ENCODE measurements at regions not wholly inside any gene's neighbourhood (a gene's known extent, or its start where the extent isn't known, plus 50 kb on each side); places are given as distances from the start of the nearest gene placed in this dataset.

DNA sequence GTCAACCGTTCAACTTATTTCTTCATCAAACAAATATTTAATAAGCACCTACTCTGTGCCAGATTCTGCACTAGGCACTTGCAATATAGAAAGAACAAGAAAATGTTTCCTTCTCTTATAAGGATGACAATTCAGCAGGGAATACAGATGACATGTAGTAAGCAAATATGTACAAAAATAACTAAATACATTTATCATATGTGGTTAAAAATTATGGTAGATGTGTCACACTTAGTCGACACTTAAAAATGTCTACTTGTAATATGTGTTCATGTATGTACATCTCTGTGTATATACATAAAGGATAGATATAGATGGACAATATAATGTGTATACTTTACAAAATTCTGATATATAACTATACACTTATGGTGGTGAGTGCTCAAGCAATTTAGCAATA lies 417.0 kb upstream of the MEF2C start:
- Histone ChIP-seq H3K27ac (ENCODE audit: low read depth, low read length) (no peak overlapping the region), H3K4me2 (ENCODE audit: low read depth, low read length, poor library complexity, severe bottlenecking) (no peak overlapping the region)
- TF ChIP-seq, protein P1, sequence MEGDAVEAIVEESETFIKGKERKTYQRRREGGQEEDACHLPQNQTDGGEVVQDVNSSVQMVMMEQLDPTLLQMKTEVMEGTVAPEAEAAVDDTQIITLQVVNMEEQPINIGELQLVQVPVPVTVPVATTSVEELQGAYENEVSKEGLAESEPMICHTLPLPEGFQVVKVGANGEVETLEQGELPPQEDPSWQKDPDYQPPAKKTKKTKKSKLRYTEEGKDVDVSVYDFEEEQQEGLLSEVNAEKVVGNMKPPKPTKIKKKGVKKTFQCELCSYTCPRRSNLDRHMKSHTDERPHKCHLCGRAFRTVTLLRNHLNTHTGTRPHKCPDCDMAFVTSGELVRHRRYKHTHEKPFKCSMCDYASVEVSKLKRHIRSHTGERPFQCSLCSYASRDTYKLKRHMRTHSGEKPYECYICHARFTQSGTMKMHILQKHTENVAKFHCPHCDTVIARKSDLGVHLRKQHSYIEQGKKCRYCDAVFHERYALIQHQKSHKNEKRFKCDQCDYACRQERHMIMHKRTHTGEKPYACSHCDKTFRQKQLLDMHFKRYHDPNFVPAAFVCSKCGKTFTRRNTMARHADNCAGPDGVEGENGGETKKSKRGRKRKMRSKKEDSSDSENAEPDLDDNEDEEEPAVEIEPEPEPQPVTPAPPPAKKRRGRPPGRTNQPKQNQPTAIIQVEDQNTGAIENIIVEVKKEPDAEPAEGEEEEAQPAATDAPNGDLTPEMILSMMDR (IDR thresholded peaks at IDR 0.05; ENCODE audit: insufficient read depth, low read length, poor library complexity, severe bottlenecking) = no peak
- no peak for TF ChIP-seq EZH2phosphoT487 (conservative IDR thresholded peaks at IDR 0.05; ENCODE audit: low read length)

GRCh38 chr5:89297066-89297465 lies 414.1 kb upstream of the MEF2C start:
- Histone ChIP-seq H4K20me1 (ENCODE audit: low read depth, low read length) (no peaks in the 10 kb centered on the region), H3K9me2 (replicated peaks; ENCODE audit: insufficient read depth, low read length) (no peaks in the 10 kb centered on the region), H2AFZ (ENCODE audit: low read depth, low read length, severe bottlenecking) (no peak overlapping the region), H3K27me3 (ENCODE audit: low read length) (no peaks in the 10 kb centered on the region), H3K36me3 (ENCODE audit: low read length) (no peaks in the 10 kb centered on the region), H3K4me3 (ENCODE audit: insufficient read depth, low read length, poor library complexity, severe bottlenecking) (no peak overlapping the region), H3K79me2 (ENCODE audit: insufficient read depth, low read length) (no peaks in the 10 kb centered on the region), H3K9me3 (ENCODE audit: insufficient read depth, low read length) (no peaks in the 10 kb centered on the region), H3K4me2 (ENCODE audit: low read depth, low read length, poor library complexity, severe bottlenecking) (no peak overlapping the region), H3K27ac (ENCODE audit: low read depth, low read length) (no peak overlapping the region), H3K9ac (ENCODE audit: low read length) (no peak overlapping the region), H3F3A (ENCODE audit: insufficient read depth) (no peaks in the 10 kb centered on the region)
- TF ChIP-seq, protein P1 (IDR thresholded peaks at IDR 0.05; ENCODE audit: insufficient read depth, low read length, poor library complexity, severe bottlenecking) = no peak
- no peak for TF ChIP-seq EZH2phosphoT487 (conservative IDR thresholded peaks at IDR 0.05; ENCODE audit: low read length)

More for the DNA sequence above, 417.0 kb upstream of the MEF2C start:
- Histone ChIP-seq H3K9me2 (replicated peaks; ENCODE audit: insufficient read depth, low read length) (no peaks in the 10 kb centered on the region), H2AFZ (ENCODE audit: low read depth, low read length, severe bottlenecking) (no peak overlapping the region), H3K9me3 (ENCODE audit: insufficient read depth, low read length) (no peaks in the 10 kb centered on the region), H3F3A (ENCODE audit: insufficient read depth) (no peaks in the 10 kb centered on the region), H3K36me3 (ENCODE audit: low read length) (no peaks in the 10 kb centered on the region), H3K27me3 (ENCODE audit: low read length) (no peaks in the 10 kb centered on the region), H3K9ac (ENCODE audit: low read length) (no peak overlapping the region), H3K4me3 (ENCODE audit: insufficient read depth, low read length, poor library complexity, severe bottlenecking) (no peak overlapping the region), H4K20me1 (ENCODE audit: low read depth, low read length) (no peaks in the 10 kb centered on the region), H3K79me2 (ENCODE audit: insufficient read depth, low read length) (no peaks in the 10 kb centered on the region)

GRCh38 chr5:89293810-89294209 lies 410.8 kb upstream of the MEF2C start:
- H3K9me2 ChIP-seq (replicated peaks; ENCODE audit: insufficient read depth, low read length) = no peaks in the 10 kb centered on the region
- H3K9ac ChIP-seq (ENCODE audit: low read length) = no peak overlapping the region
- H3K9me3 ChIP-seq (ENCODE audit: insufficient read depth, low read length) = no peaks in the 10 kb centered on the region
- H2AFZ ChIP-seq (ENCODE audit: low read depth, low read length, severe bottlenecking) = no peak overlapping the region
- no peak overlapping the region for H3K4me2 ChIP-seq (ENCODE audit: low read depth, low read length, poor library complexity, severe bottlenecking)
- H3K36me3 ChIP-seq (ENCODE audit: low read length) = no peaks in the 10 kb centered on the region
- no peak for TF ChIP-seq EZH2phosphoT487 (conservative IDR thresholded peaks at IDR 0.05; ENCODE audit: low read length)
- TF ChIP-seq, protein P1 (IDR thresholded peaks at IDR 0.05; ENCODE audit: insufficient read depth, low read length, poor library complexity, severe bottlenecking) = no peak
- H3K27ac ChIP-seq (ENCODE audit: low read depth, low read length) = no peak overlapping the region
- no peaks in the 10 kb centered on the region for H3K79me2 ChIP-seq (ENCODE audit: insufficient read depth, low read length)
- no peaks in the 10 kb centered on the region for H4K20me1 ChIP-seq (ENCODE audit: low read depth, low read length)
- H3K27me3 ChIP-seq (ENCODE audit: low read length) = no peaks in the 10 kb centered on the region
- no peak overlapping the region for H3K4me3 ChIP-seq (ENCODE audit: insufficient read depth, low read length, poor library complexity, severe bottlenecking)
- H3F3A ChIP-seq (ENCODE audit: insufficient read depth) = no peaks in the 10 kb centered on the region

All from SU-DHL-6 (cell line).